PFSK-1 (cell line): ENCODE measurements at regions not wholly inside any gene's neighbourhood (a gene's known extent, or its start where the extent isn't known, plus 50 kb on each side); places are given as distances from the start of the nearest gene placed in this dataset.

Experiments used
- FOXP2 ChIP-seq: optimal IDR thresholded peaks from 2 replicates; pipeline ENCODE3; 2011; ENCODE audit warnings: borderline replicate concordance, control low read depth, inconsistent platforms; ENCODE audit not compliant: insufficient read depth; ENCODE audit errors: extremely low read length, extremely low read depth
- POLR2AphosphoS5 ChIP-seq: IDR thresholded peaks from 2 replicates; pipeline ENCODE4 v1.6.1; 2012; ENCODE audit warnings: low read depth, mild to moderate bottlenecking, control low read depth, low read length, moderate library complexity
- SIN3A ChIP-seq: IDR thresholded peaks from 2 replicates; pipeline ENCODE4 v1.6.1; 2012; ENCODE audit warnings: mild to moderate bottlenecking, low read length, moderate library complexity, borderline replicate concordance; ENCODE audit not compliant: insufficient read depth
- TAF1 ChIP-seq: IDR thresholded peaks from 2 replicates; pipeline ENCODE4 v1.6.1; 2012; ENCODE audit warnings: low read length, control low read depth, borderline replicate concordance; ENCODE audit not compliant: insufficient read depth
- TF ChIP-seq, protein P1 (sequence below), 2 experiments: IDR thresholded peaks; 2 replicates each; pipeline versions ENCODE4 v1.6.1 to v1.8.0; 2011 to 2012; ENCODE audit warnings: low read depth in 2 of 2, low read length in 2 of 2, control low read depth in 1 of 2, inconsistent platforms in 1 of 2, mild to moderate bottlenecking in 1 of 2, moderate library complexity in 1 of 2; ENCODE audit not compliant: insufficient read depth in 1 of 2

DNA sequence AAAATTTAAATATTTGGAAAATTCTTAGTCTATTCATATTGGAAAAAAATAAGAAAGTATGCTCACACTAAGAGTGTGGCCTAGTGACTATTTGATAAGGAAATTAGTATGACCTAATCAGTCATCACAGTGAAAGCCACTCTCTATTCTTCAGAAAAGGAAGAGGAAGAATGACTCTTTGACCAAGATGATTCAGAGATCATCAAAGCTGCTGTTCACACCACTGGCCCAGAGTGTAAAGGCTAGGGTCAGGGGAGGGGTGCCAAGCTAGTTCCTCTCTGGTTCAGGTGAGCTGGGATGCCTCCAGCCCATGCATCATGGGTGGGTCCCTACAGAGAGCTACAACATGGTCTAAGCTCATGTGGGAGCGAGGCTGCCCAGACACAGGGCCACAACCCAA lies 396.9 kb upstream of the NDST3 start:
- no peak for TF ChIP-seq POLR2AphosphoS5
- no peak for TF ChIP-seq SIN3A
- no peak for TF ChIP-seq FOXP2
- TF ChIP-seq, protein P1, sequence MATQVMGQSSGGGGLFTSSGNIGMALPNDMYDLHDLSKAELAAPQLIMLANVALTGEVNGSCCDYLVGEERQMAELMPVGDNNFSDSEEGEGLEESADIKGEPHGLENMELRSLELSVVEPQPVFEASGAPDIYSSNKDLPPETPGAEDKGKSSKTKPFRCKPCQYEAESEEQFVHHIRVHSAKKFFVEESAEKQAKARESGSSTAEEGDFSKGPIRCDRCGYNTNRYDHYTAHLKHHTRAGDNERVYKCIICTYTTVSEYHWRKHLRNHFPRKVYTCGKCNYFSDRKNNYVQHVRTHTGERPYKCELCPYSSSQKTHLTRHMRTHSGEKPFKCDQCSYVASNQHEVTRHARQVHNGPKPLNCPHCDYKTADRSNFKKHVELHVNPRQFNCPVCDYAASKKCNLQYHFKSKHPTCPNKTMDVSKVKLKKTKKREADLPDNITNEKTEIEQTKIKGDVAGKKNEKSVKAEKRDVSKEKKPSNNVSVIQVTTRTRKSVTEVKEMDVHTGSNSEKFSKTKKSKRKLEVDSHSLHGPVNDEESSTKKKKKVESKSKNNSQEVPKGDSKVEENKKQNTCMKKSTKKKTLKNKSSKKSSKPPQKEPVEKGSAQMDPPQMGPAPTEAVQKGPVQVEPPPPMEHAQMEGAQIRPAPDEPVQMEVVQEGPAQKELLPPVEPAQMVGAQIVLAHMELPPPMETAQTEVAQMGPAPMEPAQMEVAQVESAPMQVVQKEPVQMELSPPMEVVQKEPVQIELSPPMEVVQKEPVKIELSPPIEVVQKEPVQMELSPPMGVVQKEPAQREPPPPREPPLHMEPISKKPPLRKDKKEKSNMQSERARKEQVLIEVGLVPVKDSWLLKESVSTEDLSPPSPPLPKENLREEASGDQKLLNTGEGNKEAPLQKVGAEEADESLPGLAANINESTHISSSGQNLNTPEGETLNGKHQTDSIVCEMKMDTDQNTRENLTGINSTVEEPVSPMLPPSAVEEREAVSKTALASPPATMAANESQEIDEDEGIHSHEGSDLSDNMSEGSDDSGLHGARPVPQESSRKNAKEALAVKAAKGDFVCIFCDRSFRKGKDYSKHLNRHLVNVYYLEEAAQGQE (IDR thresholded peaks at IDR 0.05; ENCODE audit: insufficient read depth in 1 of 2, low read depth in 2 of 2, low read length in 2 of 2): no peak
- TF ChIP-seq TAF1: no peak

DNA sequence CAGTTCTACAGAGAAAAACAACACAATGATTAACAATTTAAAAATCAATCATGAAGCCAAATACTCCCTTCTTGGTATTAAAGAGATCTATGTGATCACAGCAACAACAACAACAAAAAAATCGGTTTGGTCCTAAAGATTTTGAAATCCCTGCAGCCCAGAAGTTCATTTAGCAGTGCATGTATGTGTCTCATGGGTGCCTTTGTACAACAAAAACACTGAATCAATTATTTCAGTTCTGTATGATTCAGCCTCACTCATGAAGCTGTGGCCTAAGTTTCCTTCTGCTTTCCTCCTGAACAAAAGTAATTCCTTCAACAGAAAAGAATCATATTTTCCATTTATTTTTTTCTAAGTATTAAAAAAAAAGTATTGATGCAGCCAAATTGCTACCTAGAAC lies 393.4 kb upstream of the NDST3 start:
- no peak for TF ChIP-seq SIN3A
- TF ChIP-seq, protein P1 (IDR thresholded peaks at IDR 0.05; ENCODE audit: insufficient read depth in 1 of 2, low read depth in 2 of 2, low read length in 2 of 2): no peak
- TF ChIP-seq TAF1: no peak

DNA sequence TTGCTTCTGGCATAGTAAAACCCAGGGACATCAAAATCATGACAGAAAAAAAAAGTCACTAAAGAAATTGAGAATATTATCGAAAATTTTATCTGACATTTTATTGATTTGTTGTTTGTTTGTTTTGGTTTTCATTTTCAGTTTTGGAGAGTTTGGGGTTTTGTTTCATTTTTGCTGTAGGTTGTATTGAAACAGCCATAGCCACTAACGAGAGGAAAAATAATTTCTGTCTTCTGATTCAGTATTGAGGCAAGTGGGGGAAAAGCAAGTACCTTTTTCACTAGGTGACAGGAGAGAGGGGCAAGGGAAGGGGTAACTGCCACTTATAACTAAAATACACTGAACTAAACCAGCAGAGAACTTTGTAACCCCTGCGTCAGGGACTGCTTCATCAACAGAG lies 392.8 kb upstream of the NDST3 start:
- TF ChIP-seq, protein P1 (IDR thresholded peaks at IDR 0.05; ENCODE audit: insufficient read depth in 1 of 2, low read depth in 2 of 2, low read length in 2 of 2): no peak
- no peak for TF ChIP-seq POLR2AphosphoS5
- TF ChIP-seq FOXP2: no peak

DNA sequence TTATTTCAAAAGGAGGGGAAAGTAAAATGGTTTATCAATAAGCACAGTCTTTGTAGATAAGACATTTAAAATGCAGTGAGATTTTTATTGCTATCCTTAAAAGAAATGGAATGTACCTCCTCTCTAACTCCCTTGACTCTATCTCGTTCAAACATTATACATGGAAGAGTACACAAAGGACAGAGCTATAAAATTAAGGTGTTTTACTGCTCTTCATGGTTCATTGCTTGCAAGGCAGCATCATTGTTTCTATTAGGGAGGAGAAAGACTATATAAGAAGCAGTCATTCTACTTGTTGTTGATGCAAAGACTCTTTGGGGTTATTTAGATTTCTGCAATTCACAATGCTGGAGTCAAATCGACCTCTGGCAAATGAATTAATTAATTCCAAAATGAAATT lies 380.2 kb upstream of the NDST3 start:
- TF ChIP-seq, protein P1 (IDR thresholded peaks at IDR 0.05; ENCODE audit: insufficient read depth in 1 of 2, low read depth in 2 of 2, low read length in 2 of 2): no peak
- TF ChIP-seq FOXP2 (no peak), POLR2AphosphoS5 (no peak), SIN3A (no peak), TAF1 (no peak)

DNA sequence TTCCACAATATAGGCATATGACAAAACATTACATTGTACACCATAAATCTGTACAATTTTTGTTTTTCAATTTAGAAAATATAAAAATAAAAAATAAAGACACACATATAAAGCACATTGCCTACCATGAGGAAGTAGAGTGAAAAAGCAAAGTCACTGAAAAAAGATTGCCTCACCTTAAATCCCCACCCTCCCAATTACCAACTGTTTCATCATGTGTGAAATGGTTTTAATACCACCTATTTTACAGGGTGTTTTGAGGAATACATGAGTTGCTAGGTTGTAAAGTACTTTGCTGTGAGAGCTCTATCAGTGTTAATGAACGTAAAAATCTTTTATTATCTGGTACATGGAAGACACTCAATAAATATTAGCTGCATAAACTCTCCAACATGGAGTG lies 373.6 kb upstream of the NDST3 start:
- TF ChIP-seq POLR2AphosphoS5 (no peak), FOXP2 (no peak), TAF1 (no peak), SIN3A (no peak)
- TF ChIP-seq, protein P1 (IDR thresholded peaks at IDR 0.05; ENCODE audit: insufficient read depth in 1 of 2, low read depth in 2 of 2, low read length in 2 of 2): no peak
